SK-N-SH (cell line): ENCODE measurements at regions not wholly inside any gene's neighbourhood (a gene's known extent, or its start where the extent isn't known, plus 50 kb on each side); places are given as distances from the start of the nearest gene placed in this dataset.

Experiments
- GABPA ChIP-seq: IDR thresholded peaks from 2 replicates; pipeline ENCODE4 v1.4.0; 2012; ENCODE audit warnings: low read depth, mild to moderate bottlenecking
- MEF2A ChIP-seq: IDR thresholded peaks from 2 replicates; pipeline ENCODE4 v1.4.0; 2012; ENCODE audit warnings: low read depth, borderline replicate concordance
- POLR2AphosphoS5 ChIP-seq: IDR thresholded peaks from 2 replicates; pipeline ENCODE4 v1.6.1; 2012; ENCODE audit warnings: low read depth, low read length
- YY1 ChIP-seq: IDR thresholded peaks from 2 replicates; pipeline ENCODE4 v1.4.0; 2012; ENCODE audit warnings: low read depth, mild to moderate bottlenecking
- TF ChIP-seq, protein P1 (sequence below): fragments of 200-600 bp; sonication (generic); IDR thresholded peaks from 2 replicates; pipeline ENCODE4 v1.6.1; 2017; ENCODE audit warnings: antibody characterized with exemption, mild to moderate bottlenecking, moderate library complexity
- TF ChIP-seq, protein P2 (sequence below): IDR thresholded peaks from 2 replicates; pipeline ENCODE4 v1.6.1; 2012; ENCODE audit warnings: mild to moderate bottlenecking, low read depth, low read length, moderate library complexity
- TF ChIP-seq, protein P3 (sequence below): IDR thresholded peaks from 2 replicates; pipeline ENCODE4 v1.4.0; 2012; ENCODE audit warnings: low read depth

GRCh38 chr3:87732294-87732693 is 326.5 kb downstream of the CGGBP1 start:
- TF ChIP-seq POLR2AphosphoS5 (no peak), MEF2A (no peak), YY1 (no peak), GABPA (no peak)
- TF ChIP-seq, protein P1, sequence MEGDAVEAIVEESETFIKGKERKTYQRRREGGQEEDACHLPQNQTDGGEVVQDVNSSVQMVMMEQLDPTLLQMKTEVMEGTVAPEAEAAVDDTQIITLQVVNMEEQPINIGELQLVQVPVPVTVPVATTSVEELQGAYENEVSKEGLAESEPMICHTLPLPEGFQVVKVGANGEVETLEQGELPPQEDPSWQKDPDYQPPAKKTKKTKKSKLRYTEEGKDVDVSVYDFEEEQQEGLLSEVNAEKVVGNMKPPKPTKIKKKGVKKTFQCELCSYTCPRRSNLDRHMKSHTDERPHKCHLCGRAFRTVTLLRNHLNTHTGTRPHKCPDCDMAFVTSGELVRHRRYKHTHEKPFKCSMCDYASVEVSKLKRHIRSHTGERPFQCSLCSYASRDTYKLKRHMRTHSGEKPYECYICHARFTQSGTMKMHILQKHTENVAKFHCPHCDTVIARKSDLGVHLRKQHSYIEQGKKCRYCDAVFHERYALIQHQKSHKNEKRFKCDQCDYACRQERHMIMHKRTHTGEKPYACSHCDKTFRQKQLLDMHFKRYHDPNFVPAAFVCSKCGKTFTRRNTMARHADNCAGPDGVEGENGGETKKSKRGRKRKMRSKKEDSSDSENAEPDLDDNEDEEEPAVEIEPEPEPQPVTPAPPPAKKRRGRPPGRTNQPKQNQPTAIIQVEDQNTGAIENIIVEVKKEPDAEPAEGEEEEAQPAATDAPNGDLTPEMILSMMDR: no peak
- TF ChIP-seq, protein P2, sequence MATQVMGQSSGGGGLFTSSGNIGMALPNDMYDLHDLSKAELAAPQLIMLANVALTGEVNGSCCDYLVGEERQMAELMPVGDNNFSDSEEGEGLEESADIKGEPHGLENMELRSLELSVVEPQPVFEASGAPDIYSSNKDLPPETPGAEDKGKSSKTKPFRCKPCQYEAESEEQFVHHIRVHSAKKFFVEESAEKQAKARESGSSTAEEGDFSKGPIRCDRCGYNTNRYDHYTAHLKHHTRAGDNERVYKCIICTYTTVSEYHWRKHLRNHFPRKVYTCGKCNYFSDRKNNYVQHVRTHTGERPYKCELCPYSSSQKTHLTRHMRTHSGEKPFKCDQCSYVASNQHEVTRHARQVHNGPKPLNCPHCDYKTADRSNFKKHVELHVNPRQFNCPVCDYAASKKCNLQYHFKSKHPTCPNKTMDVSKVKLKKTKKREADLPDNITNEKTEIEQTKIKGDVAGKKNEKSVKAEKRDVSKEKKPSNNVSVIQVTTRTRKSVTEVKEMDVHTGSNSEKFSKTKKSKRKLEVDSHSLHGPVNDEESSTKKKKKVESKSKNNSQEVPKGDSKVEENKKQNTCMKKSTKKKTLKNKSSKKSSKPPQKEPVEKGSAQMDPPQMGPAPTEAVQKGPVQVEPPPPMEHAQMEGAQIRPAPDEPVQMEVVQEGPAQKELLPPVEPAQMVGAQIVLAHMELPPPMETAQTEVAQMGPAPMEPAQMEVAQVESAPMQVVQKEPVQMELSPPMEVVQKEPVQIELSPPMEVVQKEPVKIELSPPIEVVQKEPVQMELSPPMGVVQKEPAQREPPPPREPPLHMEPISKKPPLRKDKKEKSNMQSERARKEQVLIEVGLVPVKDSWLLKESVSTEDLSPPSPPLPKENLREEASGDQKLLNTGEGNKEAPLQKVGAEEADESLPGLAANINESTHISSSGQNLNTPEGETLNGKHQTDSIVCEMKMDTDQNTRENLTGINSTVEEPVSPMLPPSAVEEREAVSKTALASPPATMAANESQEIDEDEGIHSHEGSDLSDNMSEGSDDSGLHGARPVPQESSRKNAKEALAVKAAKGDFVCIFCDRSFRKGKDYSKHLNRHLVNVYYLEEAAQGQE: no peak
- TF ChIP-seq, protein P3, sequence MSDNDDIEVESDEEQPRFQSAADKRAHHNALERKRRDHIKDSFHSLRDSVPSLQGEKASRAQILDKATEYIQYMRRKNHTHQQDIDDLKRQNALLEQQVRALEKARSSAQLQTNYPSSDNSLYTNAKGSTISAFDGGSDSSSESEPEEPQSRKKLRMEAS: no peak
